HepG2 (cell line): ENCODE measurements at regions not wholly inside any gene's neighbourhood (a gene's known extent, or its start where the extent isn't known, plus 50 kb on each side); places are given as distances from the start of the nearest gene placed in this dataset.

Source experiments
- CTCF ChIP-seq: sonication (generic); formaldehyde crosslinking; IDR thresholded peaks from 2 replicates; pipeline ENCODE4 v1.5.0; 2020; ENCODE audit warnings: mild to moderate bottlenecking, missing genetic modification reagents, moderate library complexity
- ELF1 ChIP-seq: sonication (generic); formaldehyde crosslinking; IDR thresholded peaks from 2 replicates; pipeline ENCODE4 v1.4.0; 2020; ENCODE audit warnings: missing genetic modification reagents
- HOXA5 ChIP-seq: sonication (generic); formaldehyde crosslinking; IDR thresholded peaks from 2 replicates; pipeline ENCODE4 v1.4.0; 2020; ENCODE audit warnings: missing genetic modification reagents
- RBAK ChIP-seq: sonication (generic); formaldehyde crosslinking; IDR thresholded peaks from 2 replicates; pipeline ENCODE4 v1.5.1; 2020; ENCODE audit warnings: mild to moderate bottlenecking, missing genetic modification reagents
- REST ChIP-seq, 2 experiments: IDR thresholded peaks; 2 replicates each; pipeline ENCODE4 v1.6.1; 2011 to 2012; ENCODE audit warnings: low read length in 2 of 2, borderline replicate concordance in 1 of 2, low read depth in 1 of 2, mild to moderate bottlenecking in 1 of 2, moderate library complexity in 1 of 2
- USF2 ChIP-seq, 2 experiments: sonication (generic) in 1 of 2; formaldehyde crosslinking in 1 of 2; IDR thresholded peaks; 2 replicates each; pipeline versions ENCODE4 v1.5.1 to v1.6.1; 2011 to 2020; ENCODE audit warnings: borderline replicate concordance in 1 of 2, low read depth in 1 of 2, low read length in 1 of 2, mild to moderate bottlenecking in 1 of 2, missing genetic modification reagents in 1 of 2, moderate library complexity in 1 of 2
- YY1 ChIP-seq: IDR thresholded peaks from 2 replicates; pipeline ENCODE4 v1.6.1; 2011; ENCODE audit warnings: low read length, low read depth, moderate library complexity, mild to moderate bottlenecking; ENCODE audit not compliant: insufficient read depth, insufficient replicate concordance
- ZNF282 ChIP-seq: fragments of 450-650 bp; IDR thresholded peaks from 2 replicates; pipeline ENCODE4 v1.6.1; 2018; ENCODE audit not compliant: partially characterized antibody
- ZNF3 ChIP-seq: IDR thresholded peaks from 2 replicates; pipeline ENCODE4 v1.7.0; 2017; ENCODE audit warnings: inconsistent platforms
- ZNF784 ChIP-seq: sonication (generic); formaldehyde crosslinking; IDR thresholded peaks from 2 replicates; pipeline ENCODE4 v1.5.1; 2020; ENCODE audit warnings: missing genetic modification reagents, mild to moderate bottlenecking, borderline replicate concordance

GRCh38 chr4:81891005-81891996 is 419.6 kb upstream of the RASGEF1B start:
- TF ChIP-seq USF2 (IDR thresholded peaks at IDR 0.05; ENCODE audit: low read depth, low read length) (no peak), USF2 (CRISPR knock-in tag; IDR thresholded peaks at IDR 0.05; ENCODE audit: borderline replicate concordance) (no peak), ZNF784 (no peak), YY1 (no peak), CTCF (no peak), ZNF282 (no peak), HOXA5 (CRISPR knock-in tag) (no peak), RBAK (no peak), REST (IDR thresholded peaks at IDR 0.05; ENCODE audit: borderline replicate concordance in 1 of 2, low read depth in 1 of 2, low read length in 2 of 2) (no peak), ZNF3 (CRISPR knock-in tag) (no peak), ELF1 (no peak)
